ENCODE measurements at regions not wholly inside any gene's neighbourhood (a gene's known extent, or its start where the extent isn't known, plus 50 kb on each side); places are given as distances from the start of the nearest gene placed in this dataset.
A peak's percentile ranks its signal among the peaks of the same experiment; 100 is the strongest.
"Not testable (repeated sequence)": the region's sequence is repeated elsewhere in the genome, so short reads cannot be mapped to it uniquely, and the experiment has no call there.

GRCh38 chr14:81955123-81955522 lies 421.5 kb upstream of the SEL1L start:
- DNase-seq (ENCODE audit: low read depth) = no peak

- DNase-seq (ENCODE audit: low read depth) = no peak
Observed at GRCh38 chr14:81960781-81961180, 427.1 kb upstream of the SEL1L start.

GRCh38 chr14:81963846-81964245 lies 430.2 kb upstream of the SEL1L start:
- no peak for DNase-seq (ENCODE audit: low read depth)

GRCh38 chr14:81970307-81970706 lies 436.7 kb upstream of the SEL1L start:
- no peak for DNase-seq (ENCODE audit: low read depth)

GRCh38 chr14:81971911-81972310 lies 438.3 kb upstream of the SEL1L start:
- DNase-seq (ENCODE audit: low read depth) = no peak

GRCh38 chr14:81972601-81973000 lies 438.9 kb upstream of the SEL1L start:
- DNase-seq (ENCODE audit: low read depth) = no peak

GRCh38 chr14:81974543-81974942 lies 440.9 kb upstream of the SEL1L start:
- DNase-seq (ENCODE audit: low read depth) = no peak

- DNase-seq (ENCODE audit: low read depth) = no peak
Observed at GRCh38 chr14:81980601-81981306, 447.1 kb upstream of the SEL1L start.

- DNase-seq (ENCODE audit: low read depth) = no peak
Observed at GRCh38 chr14:81981307-81981675, 447.6 kb upstream of the SEL1L start.

- DNase-seq (ENCODE audit: low read depth) = no peak
Observed at GRCh38 chr14:81982046-81982445, 448.4 kb upstream of the SEL1L start.

- DNase-seq (ENCODE audit: low read depth) = no peak
Observed at GRCh38 chr14:81986005-81986404, 452.4 kb upstream of the SEL1L start.

GRCh38 chr14:81989211-81989610 lies 455.6 kb upstream of the SEL1L start:
- DNase-seq (ENCODE audit: low read depth) = no peak

- DNase-seq (ENCODE audit: low read depth) = peak; percentile 50
Observed at GRCh38 chr14:81990312-81990761, 456.7 kb upstream of the SEL1L start.

- peak; percentile 5 for DNase-seq (ENCODE audit: low read depth)
Observed at GRCh38 chr14:81991998-81992397, 458.3 kb upstream of the SEL1L start.

- no peak for DNase-seq (ENCODE audit: low read depth)
Observed at GRCh38 chr14:81993432-81993831, 459.8 kb upstream of the SEL1L start.

GRCh38 chr14:82003426-82003825 lies 469.8 kb upstream of the SEL1L start:
- DNase-seq (ENCODE audit: low read depth) = no peak

GRCh38 chr14:82009076-82009475 lies 475.4 kb upstream of the SEL1L start:
- no peak for DNase-seq (ENCODE audit: low read depth)

- no peak for DNase-seq (ENCODE audit: low read depth)
Observed at GRCh38 chr14:82009993-82010392, 476.3 kb upstream of the SEL1L start.

GRCh38 chr14:82011460-82011859 lies 477.8 kb upstream of the SEL1L start:
- DNase-seq (ENCODE audit: low read depth) = no peak

GRCh38 chr14:82029038-82029437 lies 495.4 kb upstream of the SEL1L start:
- no peak for DNase-seq (ENCODE audit: low read depth)

- DNase-seq (ENCODE audit: low read depth) = no peak
Observed at GRCh38 chr14:82035397-82035796, 501.7 kb upstream of the SEL1L start.

- DNase-seq (ENCODE audit: low read depth) = not testable (repeated sequence)
Observed at GRCh38 chr14:82038066-82038465, 504.4 kb upstream of the SEL1L start.

- no peak for DNase-seq (ENCODE audit: low read depth)
Observed at GRCh38 chr14:82045339-82045738, 511.7 kb upstream of the SEL1L start.

- no peak for DNase-seq (ENCODE audit: low read depth)
Observed at GRCh38 chr14:82046512-82047226, 513.0 kb upstream of the SEL1L start.

Measured in iris pigment epithelial cell (primary cell).